GM18498 (cell line): ENCODE measurements at regions not wholly inside any gene's neighbourhood (a gene's known extent, or its start where the extent isn't known, plus 50 kb on each side); places are given as distances from the start of the nearest gene placed in this dataset.

Experiments used
- ATAC-seq: cut with Tn5 transposase; IDR thresholded peaks from one replicate; pipeline ENCODE4 v1.9.1; 2021; ENCODE audit warnings: mild to moderate bottlenecking, moderate library complexity; ENCODE audit not compliant: unreplicated experiment

DNA sequence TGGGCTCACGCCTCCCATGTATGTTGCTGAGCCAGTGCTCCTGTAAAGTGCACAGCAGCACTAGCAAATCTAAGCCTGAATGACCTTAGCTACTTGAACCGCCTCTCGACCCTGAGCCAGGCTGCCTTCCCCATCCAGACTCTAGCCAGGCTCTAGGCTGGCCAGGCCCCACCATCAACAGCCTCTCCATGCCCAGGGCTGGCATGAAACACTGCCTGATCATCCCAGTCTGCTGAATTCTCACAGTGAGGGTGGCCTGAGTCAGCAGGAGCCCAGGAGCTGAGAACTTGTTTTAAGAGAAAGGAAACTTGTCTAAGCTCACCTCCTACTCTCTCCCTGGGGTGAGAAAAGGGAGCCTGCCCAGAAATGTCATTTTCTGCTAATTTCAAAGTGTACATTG, 733.3 kb downstream of the PTPRU start:
- no peak for ATAC-seq

GRCh38 chr1:29967261-29967660, 730.9 kb downstream of the PTPRU start:
- ATAC-seq: no peak

- ATAC-seq: no peak
Measured at GRCh38 chr1:29966526-29967045, 730.3 kb downstream of the PTPRU start.

DNA sequence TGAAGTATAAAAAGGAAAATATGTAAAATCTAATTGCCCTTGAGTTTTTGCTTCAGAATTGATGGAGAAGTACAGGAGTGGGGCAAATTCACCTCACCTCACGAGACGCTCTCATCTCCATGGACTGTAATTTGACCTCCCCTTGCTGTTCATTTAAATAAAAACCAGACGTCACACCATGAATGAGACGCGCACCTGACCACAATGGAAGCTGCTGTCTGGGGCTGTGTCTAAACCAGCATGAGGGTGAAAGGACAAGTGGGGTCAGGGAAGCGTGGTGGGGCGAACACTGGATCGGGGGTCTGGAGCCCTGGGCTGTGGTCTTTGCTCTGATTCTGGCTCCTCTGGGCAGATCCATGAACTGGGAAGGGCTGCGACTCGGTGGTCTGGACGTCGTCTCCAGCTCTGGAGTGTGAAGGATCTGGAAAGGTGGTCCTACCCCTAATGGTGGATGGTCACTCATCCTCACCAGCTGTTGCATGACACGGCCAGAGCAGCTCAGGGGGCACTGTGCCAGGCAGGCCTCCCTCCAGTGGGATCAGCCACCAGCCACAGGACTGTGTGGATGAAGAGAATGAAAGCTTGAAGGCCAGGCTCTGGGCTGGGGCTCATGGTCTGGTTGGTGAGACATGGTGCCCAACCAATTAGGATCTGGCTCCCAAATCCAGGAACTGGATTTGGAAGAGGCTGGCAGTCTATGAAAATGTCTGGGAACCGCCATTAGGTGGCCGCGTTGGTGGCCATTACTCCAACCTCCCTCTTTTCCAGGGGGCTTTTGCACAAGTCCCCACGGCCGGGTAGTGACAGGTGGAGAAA, 728.6 kb downstream of the PTPRU start:
- no peak for ATAC-seq

GRCh38 chr1:29963946-29964345, 727.6 kb downstream of the PTPRU start:
- ATAC-seq: no peak

DNA sequence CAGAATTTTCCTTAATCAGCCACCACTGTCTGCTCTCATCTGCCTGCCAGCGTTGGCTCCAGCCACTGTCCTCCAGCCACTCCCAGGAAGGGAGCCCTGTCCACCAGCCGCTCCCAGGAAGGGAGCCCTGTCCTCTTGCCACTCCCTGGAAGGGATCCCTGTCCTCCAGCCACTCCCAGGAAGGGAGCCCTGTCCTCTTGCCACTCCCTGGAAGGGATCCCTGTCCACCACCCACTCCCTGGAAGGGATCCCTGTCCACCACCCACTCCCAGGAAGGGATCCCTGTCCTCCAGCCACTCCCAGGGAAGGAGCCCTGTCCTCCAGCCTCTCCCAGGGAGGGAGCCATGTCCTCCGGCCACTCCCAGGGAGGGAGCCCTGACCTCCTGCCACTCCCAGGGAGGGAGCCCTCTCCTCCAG, 726.5 kb downstream of the PTPRU start:
- no peak for ATAC-seq

GRCh38 chr1:29962336-29962735, 726.0 kb downstream of the PTPRU start:
- ATAC-seq: no peak

GRCh38 chr1:29961293-29962059, 725.2 kb downstream of the PTPRU start:
- ATAC-seq: no peak

DNA sequence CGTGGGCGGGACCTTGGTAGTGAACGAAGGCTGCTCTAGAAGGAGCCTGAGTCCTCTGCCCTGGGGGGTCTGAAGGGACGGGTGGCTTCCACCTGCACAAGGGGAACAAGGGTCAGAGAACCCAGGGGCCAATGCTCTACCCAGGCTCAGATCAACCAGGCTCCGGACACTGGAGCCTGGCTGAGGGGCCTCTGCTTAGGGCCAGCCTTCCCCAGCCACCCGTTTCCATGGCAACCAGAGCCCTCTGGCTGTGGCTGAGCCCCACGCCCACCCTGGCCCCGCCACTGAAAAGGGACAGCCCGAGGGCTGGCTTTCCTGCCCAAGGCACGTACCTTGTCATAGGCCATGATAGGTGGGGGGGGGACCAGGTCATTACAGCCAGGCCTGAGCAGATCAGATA, 724.6 kb downstream of the PTPRU start:
- ATAC-seq: no peak

GRCh38 chr1:29960156-29960755, 723.9 kb downstream of the PTPRU start:
- no peak for ATAC-seq

DNA sequence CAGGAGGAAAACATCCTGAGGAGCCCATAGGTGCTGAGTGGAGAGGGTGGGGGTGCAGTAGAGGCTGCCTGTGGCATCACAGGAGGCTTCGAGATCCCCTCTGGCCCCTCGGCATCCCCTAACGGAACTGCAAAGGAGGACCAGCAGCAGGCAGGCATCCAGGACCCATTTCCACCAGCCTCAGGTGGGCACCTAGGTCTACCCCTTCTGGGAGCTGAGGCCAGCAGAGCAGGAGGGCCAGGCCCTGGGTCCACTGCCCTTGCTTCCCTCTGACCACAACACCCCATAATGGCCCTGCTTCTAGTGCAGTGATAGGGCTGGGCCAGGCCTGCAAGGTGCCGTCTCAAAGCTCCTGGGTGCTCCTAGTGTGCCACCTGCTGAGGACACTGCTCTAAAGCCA, 723.0 kb downstream of the PTPRU start:
- no peak for ATAC-seq

DNA sequence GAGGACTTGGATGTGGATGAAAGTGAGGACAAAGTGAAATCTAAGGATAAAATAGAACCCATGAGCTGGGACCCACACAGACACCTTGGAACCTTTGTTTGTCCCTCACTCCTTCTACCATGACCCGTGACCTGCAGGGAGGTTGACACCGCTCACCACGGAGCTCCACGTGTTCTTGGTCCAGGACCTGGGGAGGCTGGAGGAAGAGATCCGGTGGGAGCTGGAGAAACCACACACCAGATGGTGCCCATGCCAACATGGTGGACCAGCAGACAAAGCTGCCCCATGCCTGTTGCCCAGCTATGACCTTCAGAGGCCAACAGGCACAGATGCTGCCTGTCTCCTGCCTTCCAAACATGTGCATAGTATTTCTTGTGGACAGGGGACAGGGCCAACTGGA, 721.9 kb downstream of the PTPRU start:
- ATAC-seq: no peak

DNA sequence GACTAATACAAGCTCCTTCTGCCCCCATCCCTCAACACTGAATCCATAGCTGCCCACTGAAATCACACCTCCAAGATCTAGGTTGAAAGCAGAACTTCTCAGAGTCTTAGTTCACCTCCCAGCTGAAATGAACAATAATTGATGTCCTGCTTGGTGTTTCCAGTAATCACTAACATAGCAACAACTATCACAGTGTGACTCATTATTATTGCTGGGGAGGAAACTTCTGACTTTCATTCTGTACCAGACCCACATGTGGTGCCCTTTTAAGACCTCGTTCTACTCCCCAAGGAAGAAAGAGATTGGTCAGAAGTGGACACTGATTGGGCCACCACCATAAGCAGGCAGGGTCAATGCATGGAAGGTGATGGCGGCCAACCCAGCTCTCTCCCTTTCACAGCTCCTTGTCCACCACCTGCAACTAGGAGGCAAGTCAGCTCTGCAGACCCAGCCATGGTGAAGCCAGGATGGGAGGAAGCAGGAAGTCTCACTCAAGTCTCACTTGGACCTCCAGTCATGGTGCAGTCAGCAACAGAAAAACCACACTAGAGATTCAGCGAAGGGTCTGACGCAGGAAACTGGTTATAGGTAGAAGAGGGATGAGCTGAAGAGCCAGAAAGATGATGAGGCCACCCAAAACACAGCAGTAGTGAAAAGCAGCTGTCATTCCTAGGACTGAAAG, 720.2 kb downstream of the PTPRU start:
- ATAC-seq: no peak

DNA sequence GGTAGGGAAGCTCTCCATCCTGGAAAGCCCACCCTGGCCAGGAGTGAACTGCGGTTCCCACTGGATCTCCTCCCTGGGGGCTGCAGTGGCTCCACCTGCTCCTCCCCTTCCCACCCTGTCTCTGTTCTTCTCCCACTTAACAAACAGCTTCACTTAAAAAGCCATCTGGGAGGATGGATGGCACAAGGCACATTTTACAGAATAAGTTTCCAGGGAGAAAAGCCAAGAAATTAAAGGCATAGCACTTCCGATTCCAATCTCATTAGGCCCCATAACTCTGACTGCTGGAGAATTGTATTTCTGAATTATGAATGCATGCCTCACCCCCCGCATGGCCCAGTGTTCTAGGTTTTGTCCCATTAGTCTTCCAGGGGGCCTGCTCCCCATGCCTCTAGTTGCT, 718.3 kb downstream of the PTPRU start:
- ATAC-seq: no peak

DNA sequence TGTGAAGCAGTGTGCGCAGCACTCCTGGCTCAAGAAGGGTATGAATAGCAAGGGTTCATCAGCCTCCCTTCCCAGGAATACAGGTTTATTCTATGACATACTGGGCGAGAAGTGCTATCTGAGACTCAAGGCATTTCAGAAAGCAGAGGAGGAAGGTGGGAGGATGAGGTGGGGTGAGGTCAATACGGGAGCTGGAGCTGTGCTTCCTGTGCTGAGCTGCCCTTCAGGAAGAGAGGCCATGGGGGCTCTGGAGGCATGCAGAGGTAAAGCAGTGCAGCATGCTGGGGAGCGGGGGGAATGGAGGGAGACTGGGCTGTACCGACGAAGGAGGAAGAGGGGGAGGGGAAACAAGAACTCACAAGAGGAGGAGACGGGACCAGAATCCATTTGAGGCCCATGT, 717.6 kb downstream of the PTPRU start:
- ATAC-seq: no peak

GRCh38 chr1:29949676-29950075, 713.4 kb downstream of the PTPRU start:
- no peak for ATAC-seq

DNA sequence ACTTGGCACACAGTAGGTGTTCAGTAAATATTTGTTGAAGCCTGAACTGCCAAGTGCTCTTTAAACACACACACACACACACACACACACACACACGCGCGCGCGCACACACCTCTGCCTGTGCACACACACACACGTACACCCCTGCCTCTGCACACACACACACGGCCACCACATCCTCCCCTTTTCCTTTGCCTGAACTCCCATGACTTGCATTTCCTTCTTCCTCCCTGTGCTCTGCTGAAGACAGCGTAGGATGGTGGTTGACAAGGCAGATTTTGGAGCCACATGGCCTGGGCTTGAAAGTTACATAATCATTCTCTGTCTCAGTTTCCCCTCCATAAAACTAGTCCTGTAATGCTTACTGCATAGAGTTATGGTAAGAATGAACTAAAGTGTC, 712.3 kb downstream of the PTPRU start:
- no peak for ATAC-seq

GRCh38 chr1:29946057-29946456, 709.7 kb downstream of the PTPRU start:
- no peak for ATAC-seq

DNA sequence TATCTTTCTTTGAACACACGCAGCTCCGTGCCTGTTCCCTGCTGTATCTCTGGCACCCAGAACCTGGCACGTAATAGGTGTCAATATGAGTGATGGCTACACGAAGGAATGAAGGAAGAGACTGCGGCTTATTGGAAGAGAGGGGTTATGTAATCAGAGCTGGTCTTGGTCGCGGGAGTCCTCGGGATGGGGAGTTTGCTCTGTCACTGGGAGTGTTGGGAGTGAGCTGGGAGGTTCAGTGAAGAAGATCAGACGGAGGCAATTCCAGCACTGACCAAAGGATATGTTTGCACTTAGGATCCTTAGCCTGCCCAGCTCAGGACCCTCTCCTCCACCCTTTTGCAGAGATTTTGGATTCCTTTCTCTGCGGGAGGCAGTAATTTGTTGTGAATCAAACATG, 709.1 kb downstream of the PTPRU start:
- no peak for ATAC-seq

GRCh38 chr1:29944253-29944905, 708.1 kb downstream of the PTPRU start:
- ATAC-seq: no peak

DNA sequence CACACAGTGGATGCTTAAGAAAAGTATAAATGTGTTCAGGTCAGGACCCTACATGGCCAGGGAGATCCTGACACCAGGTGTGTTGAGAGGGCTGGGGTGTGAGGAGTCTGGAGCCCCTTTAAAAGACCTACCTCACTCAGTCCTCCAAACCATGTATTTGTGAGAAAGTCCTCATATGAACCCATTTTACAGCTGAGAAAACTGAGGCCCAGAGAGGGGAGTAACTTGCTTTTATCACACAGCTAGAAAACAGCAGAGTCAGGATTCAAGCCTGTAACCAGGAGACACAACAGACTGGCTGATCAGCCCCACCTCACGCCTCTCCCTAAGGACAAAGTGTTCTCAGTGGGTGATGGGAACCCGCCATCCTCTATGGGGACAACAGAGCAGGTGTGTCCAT, 706.7 kb downstream of the PTPRU start:
- ATAC-seq: no peak
